GM19043 (cell line): ENCODE measurements at regions not wholly inside any gene's neighbourhood (a gene's known extent, or its start where the extent isn't known, plus 50 kb on each side); places are given as distances from the start of the nearest gene placed in this dataset.

ENCODE experiments used
- ATAC-seq: cut with Tn5 transposase; IDR thresholded peaks from one replicate; pipeline ENCODE4 v1.9.1; 2021; ENCODE audit warnings: low read depth; ENCODE audit not compliant: unreplicated experiment

DNA sequence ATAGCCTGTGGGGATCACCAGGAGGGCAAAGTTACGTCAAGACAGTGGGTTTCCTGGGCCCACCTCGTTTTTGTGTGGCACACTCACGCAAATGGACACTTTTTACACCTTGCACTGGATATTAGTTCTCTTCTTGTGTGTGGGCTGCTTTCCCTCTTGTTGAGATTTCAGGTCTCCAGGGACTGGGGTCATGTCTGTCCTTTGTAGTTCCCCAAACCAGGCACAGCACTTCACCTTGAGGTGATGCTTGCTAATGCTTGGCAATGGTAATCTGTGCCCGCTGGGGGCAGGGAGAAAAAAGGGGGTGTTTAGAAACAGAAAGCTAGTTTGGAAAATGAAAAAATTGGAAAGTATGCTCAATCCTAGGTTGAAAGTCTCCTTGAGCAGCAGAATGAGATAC, 195.3 kb downstream of the PTEN start:
- no peak for ATAC-seq

DNA sequence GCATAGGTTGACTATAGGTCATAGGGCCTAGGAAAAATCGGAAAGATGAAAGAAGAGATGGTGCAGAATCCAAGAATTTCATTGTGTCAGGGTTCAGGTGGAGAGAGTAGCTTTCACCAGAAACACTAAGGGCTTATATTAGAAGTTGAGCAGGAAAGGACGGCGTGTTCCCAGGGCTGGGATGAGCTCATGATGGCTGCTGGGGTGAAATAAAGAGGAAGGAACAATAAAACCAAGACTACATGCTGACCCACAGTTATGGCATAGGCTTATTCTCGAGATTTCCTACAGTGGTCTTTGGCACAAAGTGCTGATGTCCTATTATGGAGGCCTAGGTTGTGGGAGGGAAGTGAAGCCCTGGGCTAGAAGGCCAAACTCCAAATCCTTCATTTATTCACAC, 195.8 kb downstream of the PTEN start:
- ATAC-seq = no peak

DNA sequence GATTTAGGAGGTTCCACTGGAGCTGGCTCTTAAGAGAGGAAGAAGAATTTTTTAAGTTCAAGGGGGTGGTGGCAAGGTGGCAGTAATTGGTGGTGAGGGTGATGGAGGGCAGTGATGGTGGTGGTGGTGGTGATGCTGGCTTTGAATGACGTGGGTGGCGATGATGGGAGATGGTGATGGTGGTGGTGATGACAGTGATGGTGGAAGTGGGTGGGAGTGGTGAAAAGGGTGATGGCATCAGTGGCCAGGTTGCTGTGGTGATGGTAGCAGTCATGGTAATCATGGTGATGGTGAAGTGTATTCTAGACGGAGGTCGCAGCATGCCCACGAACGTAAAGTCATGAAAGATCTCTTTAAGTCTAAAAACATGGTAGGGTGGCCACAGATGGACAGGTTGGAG, 197.3 kb downstream of the PTEN start:
- no peak for ATAC-seq

DNA sequence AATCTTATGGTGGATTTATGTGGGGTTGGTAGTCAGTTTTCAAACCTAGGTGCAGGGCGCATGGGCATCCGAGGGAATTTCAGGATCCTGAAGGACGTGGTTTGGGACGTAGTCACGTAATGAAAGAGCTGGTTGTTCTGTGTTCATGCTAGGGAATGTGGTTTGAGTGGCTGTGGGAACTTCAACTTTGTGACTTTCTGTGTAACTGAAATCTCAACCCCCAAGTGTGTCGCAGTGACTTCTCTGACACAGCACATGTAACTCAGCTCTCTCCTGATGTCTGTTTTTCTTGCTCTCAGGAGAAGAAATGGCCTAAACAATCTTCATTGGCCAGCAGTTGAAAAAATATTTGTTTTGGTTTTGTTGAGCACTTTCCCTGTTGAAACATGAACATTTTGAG, 199.0 kb downstream of the PTEN start:
- no peak for ATAC-seq

DNA sequence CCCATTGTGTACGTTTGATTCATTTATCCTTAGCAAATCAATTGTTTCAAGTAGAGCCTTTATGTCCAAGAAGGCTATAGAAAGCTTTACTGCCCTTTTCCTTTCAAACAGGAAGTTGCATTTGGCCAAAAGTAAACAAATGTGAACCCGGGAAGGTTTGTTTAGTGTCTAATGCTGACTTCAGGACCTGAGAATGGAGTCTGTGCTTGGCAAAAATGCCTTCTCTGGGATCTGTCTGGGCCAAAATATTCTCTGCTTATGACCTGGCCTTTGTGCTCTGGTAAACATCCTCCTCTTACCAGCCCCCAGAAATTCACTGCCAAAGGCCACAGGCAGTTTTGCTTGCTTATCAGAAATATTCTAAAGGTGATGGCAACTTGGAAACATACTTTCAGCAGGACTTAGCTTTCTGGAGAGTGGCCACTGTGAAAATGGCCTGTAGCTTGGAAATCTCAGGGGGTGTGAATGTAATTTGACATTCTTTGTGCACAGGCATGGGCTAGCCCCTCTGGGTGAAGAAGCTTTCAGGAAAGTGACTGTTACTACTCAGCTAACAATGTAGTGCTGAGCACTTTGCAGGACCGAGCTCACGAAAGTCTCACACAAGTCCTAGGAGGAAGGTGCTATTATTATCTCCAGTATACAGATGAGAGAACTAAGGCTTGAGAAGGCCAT, 199.5 kb downstream of the PTEN start:
- ATAC-seq = no peak

DNA sequence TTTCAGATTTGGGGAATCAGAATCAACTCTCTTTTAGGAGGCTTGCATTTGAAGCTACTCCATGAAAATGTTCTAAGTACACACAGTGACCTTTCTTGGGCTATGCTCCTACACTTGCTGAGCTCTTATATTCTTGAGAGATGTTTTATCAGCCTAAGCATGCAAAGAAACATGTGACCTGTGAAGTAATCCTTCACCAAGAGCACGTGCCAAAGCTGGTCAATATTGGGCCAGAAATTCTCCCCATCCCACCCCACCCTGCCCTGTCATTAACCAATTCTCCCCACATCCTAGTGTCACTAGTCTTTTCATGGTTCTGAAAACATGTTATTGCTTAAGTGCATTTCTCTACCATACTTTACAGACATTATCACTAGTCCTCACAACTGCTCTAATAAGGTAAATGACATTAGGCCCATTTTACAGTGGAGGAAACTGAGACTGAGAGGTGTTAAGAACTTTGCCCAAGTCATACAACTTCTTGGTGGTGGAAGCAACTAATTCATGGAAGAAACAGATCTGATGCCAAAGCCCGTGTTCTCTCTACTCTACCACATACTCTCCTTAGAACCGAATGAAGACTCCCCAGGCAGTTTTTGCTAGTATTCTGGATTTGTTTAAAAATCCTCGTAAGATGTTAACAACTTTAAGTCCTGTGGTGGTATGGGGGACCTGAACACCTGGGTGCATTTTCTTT, 200.6 kb downstream of the PTEN start:
- no peak for ATAC-seq

DNA sequence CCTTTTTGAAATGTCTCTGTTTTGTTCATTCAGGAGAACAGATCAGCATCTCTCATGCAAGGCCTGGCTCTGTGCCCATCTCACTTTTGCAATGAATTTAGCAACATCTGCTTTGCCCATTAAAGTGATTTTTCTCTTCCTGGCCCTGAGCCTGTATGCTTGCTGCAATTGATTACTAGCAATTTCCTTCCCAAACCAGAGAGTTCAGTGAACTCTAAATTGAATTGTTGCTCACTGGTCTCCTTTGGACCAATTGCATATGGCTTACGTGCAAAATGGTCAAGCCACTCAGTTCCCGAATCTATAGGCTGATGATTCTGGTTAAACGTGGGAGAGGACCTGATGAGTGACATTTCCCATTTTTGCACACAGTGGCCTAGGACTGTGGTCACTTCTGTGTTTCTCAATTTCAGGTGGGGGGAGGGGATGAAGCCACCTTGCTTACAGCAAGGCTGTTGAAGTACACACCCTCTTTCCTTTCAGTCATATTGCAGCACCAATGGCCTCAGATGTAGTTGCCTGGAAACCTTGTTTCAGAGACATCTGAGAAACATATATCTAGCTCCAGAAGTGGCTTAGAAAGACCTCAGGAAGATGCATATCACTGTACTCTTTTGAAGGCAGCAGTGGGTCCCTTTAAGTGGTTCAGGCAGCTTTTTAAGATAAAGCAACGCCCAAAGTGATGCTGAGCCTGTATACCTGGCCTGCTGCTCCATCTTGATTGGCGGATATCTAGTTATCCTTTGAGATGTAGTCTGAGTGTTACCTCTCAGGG, 201.4 kb downstream of the PTEN start:
- ATAC-seq = peak; percentile 48

DNA sequence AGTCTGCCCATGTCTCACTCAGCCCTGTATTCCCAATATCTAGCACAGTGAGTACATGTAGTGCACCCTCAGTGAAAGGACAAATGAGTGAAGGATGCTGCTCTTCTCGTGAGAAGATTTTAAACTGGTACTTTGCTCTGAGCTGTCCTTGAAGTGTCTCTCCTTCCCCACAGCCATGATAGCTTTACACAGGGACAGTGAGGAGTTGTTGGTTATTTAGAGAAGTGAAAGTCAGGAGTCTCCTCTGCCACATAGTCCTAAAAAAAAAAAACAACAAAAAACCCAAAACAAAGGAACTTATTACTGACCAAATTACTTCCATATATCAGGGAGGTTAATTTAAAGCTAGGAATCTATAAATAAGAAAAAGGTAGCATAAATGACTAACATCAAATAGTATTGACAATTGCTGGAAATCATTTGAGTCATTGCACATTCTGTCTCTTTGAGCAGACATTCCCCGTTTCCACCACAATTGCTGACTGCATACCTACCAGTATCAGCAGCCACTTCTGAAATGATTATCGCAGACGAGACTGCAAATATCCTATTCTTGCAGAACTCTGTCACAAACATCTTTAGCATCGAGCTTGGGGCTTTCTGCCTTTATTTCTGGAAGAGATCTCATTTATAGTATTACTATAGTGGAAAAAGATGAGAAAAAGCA, 202.1 kb downstream of the PTEN start:
- ATAC-seq = peak; percentile 7

DNA sequence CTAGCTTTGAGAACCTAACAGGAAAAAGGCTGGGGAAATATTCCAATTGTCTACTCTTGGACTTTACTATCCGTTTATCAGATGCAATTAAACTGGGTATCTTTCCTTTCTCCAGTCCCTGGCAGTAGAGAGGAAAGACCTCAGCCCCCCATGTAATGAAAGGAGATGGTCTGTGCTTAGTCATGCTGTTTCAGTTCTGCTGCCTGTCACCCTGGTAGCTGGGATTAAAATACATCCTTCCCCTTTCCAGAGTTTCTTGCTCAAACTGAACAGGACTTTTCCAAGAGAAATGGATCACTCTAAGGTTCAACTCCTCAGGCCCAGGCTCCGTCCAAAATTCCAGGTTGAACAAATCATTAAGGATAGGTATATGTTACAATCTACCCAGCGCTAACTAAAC, 202.9 kb downstream of the PTEN start:
- no peak for ATAC-seq

DNA sequence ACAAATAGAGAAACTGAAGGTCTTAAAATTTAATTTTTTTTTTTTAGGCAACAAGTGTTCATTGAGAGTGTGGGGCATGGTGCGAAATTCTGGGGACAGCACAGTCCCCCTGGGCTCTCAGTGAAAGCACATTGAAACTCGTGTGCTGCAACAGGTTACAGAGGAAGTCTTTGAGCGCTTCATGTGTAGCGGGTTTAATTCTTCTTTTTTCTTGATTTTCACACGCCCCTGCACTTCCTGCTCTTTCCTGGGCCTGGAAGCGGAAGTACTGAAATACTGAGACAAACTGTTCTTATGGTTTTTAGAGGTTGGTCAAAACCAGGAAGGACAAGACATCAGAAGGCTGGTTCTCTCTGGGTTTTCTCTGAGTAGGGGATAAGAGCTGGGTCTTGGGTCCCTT, 203.5 kb downstream of the PTEN start:
- no peak for ATAC-seq

DNA sequence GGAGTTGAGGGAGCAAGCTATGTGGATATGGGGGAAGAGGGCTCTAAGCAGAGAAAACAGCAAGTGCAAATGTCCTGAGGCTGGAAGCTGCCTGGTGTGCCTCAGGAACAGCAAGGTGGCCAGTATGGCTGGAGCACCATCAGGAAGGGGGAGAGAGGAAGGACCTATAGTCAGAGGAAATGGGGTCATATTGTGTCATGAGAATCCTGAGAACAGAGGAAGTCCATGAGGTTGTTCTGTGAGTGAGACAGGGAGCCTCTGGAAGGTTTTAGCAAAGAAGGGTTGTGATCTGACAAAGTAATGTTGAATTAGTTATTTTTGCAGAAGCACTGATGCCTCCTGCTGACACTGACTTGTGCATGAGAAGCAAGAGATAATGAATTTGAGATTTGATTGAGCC, 204.3 kb downstream of the PTEN start:
- no peak for ATAC-seq

DNA sequence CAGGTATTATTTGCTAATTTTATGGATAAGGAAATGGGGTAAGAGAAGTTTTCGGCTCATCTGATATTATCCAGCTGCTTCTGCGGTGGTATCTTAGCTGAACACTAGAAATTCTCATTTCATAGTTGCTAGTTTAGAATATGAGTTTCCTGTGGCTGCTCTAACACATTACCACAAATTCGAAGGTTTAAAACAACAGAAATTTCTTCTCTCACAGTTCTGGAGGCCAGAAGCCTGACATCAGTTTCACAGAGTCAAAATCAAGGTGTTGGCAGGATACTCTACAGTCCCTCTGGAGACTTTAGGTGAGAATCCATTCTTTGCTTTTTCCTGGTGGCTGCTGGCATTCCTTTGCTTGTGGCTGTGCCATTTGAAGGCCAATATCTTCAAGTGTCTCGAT, 205.9 kb downstream of the PTEN start:
- ATAC-seq = no peak

DNA sequence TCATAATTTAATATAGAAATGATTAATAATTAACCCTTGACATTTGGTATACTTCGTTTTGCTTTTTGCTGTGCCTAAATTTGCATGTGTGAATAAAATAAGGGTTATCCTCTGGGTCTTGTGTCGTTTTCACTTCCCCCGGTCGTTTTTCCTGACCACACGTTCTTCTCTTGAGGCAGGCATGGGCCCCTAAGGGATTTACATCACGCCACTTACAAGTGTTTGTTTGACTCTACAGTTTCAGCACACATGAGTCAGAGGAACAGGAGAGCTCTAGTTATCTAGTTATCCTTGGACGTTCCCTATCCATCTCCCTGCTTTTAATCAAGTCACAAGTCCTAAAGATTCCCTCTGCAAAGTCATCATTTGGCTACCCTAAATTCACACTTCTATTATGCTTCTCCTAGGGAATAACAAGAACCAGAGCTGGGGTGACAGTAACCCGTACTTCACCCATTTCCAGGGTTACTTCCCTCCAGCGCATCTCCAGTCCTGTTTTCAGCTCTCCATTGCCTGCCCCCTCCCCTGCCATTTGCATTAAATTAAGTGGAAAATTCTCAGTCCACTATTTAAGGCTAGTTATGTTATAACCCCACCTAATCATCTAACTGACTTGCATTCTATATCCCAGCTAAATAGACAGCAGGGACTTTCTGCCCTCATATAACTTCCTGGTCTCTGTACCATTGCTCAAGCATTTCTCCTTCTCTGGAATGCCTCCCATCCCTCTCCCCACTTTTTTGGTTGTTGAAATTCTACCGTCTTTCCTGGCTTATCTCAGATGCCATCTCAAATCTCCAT, 206.9 kb downstream of the PTEN start:
- peak; percentile 50 for ATAC-seq

DNA sequence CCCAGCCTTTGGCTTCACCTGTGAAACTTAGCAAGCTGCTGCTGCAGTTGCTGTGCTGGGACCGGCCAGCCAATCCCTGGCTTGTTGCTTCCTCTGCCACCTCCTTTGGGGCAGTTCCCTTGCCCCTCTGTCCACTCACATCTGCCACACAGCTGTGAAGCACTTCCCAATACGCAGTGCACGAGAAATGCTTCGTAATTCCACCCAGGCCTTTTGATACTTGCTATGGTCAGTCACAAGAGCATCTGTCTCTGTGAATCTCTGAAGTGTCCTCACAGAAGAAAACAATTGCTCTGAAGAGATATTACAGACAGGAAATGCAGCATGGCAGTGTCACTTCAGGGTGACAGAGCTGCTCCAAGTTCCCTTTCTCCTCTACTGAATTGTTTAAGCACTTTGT, 208.5 kb downstream of the PTEN start:
- no peak for ATAC-seq

DNA sequence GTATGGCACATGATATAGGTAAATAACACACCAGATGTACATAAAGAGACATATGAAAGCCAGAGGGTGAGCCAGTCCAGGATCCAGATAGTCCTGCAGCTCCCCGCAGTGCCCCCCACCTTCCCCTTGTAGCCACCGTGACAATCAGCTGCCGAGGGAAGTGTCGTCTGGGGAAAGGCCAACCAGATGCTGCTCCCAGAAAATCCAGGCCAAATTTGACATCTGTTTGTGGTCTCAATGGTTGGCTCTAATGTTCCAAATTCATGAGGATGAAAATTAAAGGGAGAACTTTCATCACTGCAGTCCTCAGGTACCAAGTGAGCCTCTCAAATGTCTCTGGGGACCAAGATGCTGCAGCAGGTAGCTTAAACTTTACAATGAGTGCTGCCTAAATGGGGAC, 210.3 kb downstream of the PTEN start:
- ATAC-seq = no peak

DNA sequence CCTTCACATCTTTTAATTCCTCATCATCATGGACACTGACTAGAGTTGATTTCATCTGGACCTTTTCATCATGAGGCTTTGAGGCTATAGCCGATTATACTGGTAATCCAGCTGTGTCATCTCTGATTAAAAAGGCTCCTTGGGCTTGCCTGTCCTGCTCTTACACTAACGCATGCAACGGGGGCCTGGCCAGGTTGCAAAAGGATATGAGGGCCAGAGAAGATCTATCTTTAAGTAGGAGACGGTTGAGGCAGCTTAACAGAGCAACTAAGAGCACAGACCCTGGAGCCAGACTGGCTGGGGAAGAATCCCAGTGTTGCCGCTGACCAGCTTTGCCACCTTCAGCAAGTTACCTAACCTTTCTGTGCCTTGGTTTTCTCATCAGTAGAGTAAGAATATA, 211.5 kb downstream of the PTEN start:
- ATAC-seq = no peak

DNA sequence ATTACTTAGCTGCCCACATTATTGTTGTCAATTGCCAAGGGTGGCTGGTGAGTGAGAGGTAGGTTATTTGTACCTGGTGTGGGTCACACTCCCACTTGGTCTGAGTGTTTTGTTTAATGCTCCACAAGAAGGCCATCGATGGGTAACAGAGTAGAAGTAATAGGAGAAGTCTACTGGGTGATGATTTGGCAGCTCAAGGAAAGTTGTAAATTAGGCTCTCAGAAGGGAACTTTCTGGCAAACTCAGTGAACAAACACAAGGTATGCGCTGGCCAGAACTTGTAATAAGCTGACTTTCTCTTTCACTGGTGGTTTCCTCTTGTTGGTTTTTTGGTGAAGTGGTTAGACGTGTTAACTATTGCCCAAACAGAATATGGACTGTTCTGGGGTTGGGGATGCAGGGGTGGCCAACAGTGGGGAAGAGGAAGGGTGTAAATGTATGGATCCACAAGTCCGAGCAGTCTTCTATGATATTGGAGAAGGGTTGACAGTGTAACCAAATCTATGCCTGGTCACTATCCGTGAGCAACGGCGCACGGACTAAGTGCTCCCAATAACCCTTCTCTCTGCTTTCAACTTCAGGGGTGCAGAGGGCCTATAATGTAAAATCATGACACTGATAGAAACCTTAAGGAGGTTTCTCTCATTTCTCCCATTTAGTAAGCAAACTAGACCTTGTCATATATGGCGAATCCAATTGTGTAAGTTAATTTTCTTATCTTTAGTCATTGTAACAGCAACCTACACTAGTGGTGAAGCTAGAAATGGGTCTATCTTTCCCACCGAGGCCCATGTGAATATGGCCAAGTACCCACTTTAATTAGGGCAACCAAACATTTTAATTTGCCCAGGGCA, 212.8 kb downstream of the PTEN start:
- ATAC-seq = peak; percentile 42

DNA sequence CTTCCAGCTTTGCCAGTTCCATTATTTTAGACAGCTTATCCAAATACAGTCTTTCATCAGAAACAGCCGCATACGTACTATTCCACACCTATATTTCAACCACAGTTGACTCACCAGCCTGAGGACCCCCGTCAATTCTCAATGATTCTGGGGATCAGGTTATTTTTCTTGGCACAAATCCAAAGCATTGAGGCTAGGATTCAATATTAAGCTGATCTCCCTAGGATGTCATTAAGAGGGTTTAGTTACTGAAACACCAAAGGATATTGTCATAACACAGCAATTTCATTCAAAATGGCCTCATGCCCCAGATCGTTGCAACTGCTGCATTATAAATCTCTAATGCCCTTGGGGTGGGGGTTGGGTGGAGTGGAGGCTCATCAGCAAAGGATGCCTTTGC, 214.6 kb downstream of the PTEN start:
- no peak for ATAC-seq

DNA sequence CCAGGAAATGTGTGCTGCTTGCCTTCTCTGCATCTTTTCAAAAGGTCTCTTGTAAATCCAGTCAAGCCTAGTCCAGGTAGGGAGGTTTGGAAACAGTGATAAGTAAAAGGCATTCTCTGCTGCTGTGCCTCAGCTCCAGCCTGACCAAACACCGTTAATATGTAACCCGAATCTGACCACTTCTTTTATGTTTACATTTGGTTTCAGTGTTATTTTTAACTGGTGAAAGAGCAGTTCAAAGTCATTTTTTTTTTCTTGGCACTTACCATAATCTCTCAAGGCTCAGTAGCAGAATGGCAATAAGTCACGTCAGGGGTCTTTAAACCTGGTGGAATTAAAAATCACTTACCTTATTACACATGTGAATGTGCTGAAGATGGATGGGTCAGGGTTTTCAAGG, 216.8 kb downstream of the PTEN start:
- ATAC-seq = peak; percentile 70
